HS-27A (cell line): ENCODE measurements at regions not wholly inside any gene's neighbourhood (a gene's known extent, or its start where the extent isn't known, plus 50 kb on each side); places are given as distances from the start of the nearest gene placed in this dataset.

Experiments
- DNase-seq: peaks from one replicate; pipeline ENCODE4 v3.0.0-alpha.2; 2012; ENCODE audit warnings: low read depth, missing footprints

GRCh38 chr10:117716889-117717288 lies 174.3 kb downstream of the EMX2 start:
- DNase-seq: no peak

DNA sequence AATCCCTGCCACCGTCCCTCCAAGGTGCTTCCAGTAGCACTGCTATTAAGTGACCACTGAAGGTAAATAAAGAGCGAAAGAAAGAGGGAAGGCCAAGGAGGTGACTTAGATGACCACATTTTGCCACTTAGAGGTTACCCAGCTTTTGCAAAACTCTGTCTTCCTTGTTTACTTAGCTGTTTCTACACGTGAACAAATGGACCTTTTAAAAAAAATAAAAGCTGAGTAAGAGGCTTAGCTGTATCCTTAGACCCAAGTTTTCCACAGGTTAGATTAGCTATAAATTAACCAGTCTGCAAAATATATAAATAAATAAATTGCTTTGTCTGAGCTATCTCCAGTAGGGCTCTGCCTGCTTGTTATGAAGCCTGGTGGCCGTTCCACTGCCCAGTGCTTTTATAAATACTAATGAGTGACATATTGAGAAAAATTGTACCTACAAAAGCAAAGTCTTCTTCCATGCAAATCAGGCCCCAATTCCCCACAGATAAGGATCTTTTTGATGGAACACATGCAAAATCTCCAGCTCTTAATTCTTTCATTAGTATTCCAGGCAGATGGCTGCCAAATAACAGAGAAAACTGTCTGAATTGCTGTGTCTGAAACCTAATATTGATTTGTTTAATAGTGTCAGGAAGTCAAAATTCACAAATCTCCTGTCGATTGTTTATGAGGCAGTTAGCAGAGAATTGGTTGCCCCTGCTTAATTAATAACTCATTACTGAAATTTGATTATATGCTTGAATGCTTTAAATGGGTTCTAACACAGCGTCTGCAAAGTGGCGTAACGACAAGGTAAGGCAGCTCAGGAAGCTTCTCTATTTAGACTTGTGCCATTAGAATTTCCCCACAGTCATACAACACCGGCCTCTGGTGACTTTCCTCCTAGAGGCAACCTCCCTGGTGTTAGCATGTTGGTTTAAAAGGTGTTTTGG lies 176.7 kb downstream of the EMX2 start:
- DNase-seq: no peak

- DNase-seq: no peak
These were observed 178.6 kb downstream of the EMX2 start for GRCh38 chr10:117720931-117721835.

DNA sequence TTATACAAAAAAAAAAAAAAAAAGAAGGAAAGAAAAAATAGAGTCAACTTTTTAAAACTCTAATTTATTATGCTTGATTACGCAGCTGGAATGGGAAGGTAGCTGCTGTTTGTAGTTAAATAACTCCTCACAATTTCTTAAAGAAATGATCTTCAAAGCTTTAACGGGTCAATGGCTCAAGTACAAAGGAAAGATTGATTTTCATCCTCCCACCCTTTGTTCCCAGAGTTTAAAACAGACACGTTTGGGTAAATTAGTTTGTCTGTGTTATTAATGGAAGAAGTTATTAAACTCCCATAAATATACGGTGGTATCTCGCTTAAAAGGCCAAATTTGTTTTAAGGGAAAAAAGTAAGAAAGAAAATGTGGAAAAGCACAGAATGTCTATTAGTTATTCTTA lies 179.3 kb downstream of the EMX2 start:
- DNase-seq: no peak

- no peak for DNase-seq
These were observed 180.8 kb downstream of the EMX2 start for GRCh38 chr10:117723343-117723742.

DNA sequence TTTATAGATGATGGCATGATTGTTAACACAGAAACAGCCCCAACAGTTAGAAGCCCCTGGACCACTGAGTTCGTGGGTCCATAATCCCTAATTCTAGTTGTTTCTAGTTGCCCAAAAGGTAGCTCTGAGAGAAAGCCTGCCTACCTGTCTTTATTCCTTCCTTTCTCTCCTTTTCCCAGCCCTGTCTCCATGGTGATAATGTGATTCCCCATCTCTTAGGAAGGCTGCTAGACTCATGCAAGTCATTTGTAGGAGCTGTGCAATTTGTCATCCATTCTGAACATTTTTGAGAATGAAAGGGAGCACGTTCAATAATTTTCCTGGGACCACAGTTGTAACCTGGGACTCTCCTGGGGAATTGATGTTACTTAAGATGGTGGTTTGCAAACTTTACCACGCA lies 183.4 kb downstream of the EMX2 start:
- DNase-seq: no peak

- DNase-seq: no peak
These were observed 184.2 kb downstream of the EMX2 start for GRCh38 chr10:117726596-117727295.

- no peak for DNase-seq
These were observed 184.9 kb downstream of the EMX2 start for GRCh38 chr10:117727421-117727820.

- no peak for DNase-seq
These were observed 185.5 kb downstream of the EMX2 start for GRCh38 chr10:117728087-117728486.

DNA sequence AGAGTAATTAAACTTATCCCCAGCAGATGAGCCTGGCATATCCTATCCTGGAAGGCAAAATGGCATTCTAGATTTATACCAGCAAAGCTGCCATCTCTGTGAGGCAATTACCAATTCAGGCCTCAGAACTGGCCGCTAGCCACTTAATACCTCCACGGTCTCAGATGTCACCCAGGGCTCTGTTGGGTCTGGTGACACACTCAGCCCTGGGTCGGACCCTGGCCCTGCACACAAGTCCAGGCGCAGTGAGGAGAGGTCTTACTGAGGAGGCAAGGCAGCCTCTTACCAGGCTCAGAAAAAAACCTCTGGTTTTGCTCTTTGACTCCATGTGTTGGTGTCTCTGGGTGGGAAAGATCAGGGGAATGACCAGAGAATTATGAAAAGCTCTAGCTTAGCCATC lies 186.6 kb downstream of the EMX2 start:
- DNase-seq: no peak

GRCh38 chr10:117731121-117731791 lies 188.7 kb downstream of the EMX2 start:
- DNase-seq: no peak

DNA sequence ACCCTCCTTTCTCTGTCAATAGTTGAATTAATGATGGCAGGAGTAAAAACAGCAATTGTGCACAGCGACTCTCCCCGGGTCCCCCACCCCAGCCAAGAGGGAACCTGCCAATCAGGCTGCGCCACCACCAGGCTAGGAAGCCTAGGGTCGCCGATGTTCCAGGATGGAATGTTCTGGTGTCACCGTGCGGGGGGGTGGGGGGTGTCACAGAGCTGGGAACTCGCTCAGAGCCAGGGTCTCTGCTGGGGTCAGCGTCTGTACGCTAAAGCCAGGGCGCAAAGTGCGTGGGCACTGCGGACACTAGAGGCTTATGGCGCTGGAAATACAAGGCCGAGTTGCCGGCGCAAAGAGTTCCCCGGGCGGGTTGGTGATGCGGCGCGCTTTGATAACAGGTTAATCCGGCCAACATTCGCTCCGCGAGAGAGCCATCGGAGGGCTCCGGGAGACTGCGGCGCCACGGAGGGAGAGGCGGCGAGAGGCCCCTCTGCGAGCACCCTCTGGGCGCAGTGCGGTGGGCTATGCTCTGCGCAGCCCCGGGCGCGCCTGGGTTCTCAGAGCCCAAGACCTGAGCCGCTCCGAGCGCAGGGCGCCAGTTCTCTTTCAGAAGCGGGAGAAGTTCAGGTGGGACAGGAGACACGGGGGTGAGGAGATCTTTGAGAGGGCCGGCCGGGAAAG lies 192.3 kb downstream of the EMX2 start:
- DNase-seq: no peak

DNA sequence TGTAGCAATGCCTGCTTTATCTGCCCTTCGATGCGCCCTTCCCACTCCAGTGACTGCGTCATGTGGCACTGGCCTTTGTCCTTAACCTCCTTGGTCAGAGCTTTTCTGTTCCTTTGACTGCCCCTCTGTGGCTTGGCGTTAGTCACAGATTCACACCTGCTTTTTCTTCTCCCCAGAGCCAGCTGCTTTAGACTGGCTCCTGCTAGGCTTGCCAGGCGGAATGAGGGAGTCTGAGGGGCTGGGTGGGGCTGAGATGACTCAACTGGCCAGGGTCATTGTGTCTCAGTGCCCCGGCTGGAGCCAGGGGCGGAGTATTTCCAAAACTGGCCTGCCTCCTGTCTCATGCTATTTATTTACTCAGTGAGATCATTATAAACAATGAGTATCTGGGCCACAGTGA lies 194.1 kb downstream of the EMX2 start:
- DNase-seq: no peak

DNA sequence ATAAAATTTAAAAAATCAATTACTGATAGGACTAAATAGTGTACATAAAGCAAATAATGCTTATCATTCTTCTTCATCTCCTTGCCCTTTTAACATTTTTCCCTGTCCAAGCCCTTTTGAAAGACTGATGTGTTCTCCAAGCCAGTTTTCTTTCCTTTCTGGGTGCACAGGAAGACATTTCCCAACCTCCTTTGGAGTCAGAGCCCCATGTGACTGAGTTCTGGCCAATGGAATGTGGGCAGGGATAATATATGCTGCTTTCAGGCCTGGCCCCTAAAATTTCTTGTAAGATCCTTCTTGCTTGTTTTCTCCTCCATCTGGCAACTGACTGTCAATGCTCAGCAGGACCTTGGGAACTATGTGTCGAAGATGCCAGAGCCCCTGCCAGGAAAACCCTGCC lies 197.5 kb downstream of the EMX2 start:
- DNase-seq: no peak

GRCh38 chr10:117740691-117741222 lies 198.2 kb downstream of the EMX2 start:
- no peak for DNase-seq

DNA sequence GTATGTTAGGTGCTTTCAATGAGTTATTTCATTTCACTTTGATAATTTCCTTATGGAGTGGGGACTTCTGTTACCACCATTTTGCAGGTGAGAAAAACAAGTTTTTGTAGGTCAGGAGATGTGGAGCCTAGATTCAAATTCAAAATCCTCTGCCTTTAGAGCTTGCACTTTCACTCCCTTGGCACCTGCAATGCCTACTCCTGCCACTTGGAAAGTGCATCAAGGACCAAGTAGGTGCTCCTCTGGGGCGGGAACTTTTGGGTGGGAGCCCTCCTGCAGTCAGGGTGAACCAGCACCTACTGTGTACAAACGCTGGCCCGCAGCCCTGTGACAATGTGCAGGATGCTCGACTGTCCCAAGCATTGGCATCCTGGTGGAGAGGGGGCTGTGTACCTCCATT lies 199.0 kb downstream of the EMX2 start:
- no peak for DNase-seq

- no peak for DNase-seq
These were observed 201.0 kb downstream of the EMX2 start for GRCh38 chr10:117743509-117743908.

DNA sequence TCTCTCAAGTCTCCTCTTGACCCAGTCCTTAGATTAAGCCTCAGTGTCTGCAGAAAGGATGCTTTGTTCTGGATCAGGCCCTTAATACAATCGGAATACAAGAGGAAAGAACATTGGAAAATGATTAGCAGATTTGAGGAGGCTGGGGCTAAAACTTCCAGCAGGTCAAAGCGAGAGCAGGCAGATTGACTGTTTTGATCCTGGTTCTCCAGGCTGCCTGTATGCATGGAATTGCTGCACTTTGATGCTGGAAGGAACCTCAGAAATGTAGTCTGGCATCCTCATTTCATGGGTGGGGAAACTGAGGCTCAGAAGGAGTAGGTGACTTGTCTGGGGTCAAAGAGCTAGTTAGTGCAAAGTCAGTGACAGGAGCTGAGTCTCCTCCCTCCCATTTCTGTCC lies 202.8 kb downstream of the EMX2 start:
- DNase-seq: no peak

GRCh38 chr10:117746541-117747448 lies 204.2 kb downstream of the EMX2 start:
- DNase-seq: no peak

- DNase-seq: no peak
These were observed 205.1 kb downstream of the EMX2 start for GRCh38 chr10:117747636-117748035.
